Left ventricle myocardium superior (tissue), 1 donor: ENCODE measurements at regions not wholly inside any gene's neighbourhood (a gene's known extent, or its start where the extent isn't known, plus 50 kb on each side); places are given as distances from the start of the nearest gene placed in this dataset.
"Not testable (repeated sequence)": the region's sequence is repeated elsewhere in the genome, so short reads cannot be mapped to it uniquely, and the experiment has no call there.

Source experiments
- ATAC-seq: fragments of 200-7000 bp; cut with Tn5 transposase; one replicate; pipeline ENCODE4 v1.9.1; 2020; ENCODE audit warnings: mild to moderate bottlenecking, moderate library complexity
- DNase-seq: peaks from one replicate; pipeline ENCODE4 v3.0.0-alpha.2; 2020
- intact Hi-C: fragments of 100-400 bp; cut with micrococcal nuclease; formaldehyde crosslinking; loops from one replicate; pipeline ENCODE4 v1.11.0; 2022
- donor health status: DM: no; HTN: yes; CAD: no; lungs with severe emphysema.

DNA sequence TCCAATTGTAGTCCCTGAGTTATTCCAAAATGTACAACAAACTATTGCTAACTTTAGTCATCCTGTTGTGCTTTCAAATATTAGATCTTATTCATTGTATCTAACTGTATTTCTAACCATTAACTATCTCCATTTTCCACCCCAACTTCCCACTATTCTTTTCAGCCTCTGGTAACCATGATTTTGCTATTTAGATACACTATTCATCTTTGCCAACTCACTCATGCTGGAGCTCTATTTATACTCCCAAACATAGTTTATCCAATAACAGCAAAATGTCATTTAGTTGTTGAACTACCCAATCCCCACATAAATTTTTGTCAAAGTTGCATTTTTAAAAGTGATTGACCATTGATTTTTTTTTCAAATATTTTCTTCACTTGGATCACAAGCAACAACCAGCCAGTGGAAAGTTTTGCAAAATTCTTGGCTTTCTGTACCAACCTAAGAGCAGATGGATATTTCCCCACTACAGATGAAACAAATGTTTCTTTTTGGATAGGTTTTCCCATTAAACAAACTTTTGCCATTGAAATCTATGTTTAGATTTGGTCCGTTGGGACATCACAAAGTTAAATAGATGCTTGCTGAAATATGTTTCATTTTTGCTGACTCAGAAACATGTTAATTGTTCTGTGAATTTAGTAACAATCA, 866.0 kb downstream of the LTN1 start:
- ATAC-seq: peak; percentile 66
- no peak for DNase-seq
- intact Hi-C loops: no loop called here

DNA sequence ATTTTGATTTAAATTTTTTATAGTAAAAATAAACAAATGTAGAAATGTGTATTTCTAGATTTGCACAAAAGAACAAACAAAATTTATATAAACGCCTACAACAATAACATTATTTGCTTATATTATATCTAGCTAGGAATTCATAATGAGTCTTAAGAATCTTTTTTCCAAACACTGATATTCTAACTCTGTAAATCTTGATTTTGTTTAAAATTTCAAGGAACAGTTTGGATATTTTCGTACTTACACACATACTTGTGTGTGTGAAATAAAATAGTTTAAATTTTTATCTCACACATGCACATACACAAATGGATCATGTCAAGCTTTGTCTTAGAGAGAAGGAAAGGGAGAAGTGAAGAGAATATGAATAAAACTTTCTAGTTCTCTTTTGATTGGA, 868.1 kb downstream of the LTN1 start:
- DNase-seq: no peak
- intact Hi-C loops: no loop called here
- no peak for ATAC-seq

DNA sequence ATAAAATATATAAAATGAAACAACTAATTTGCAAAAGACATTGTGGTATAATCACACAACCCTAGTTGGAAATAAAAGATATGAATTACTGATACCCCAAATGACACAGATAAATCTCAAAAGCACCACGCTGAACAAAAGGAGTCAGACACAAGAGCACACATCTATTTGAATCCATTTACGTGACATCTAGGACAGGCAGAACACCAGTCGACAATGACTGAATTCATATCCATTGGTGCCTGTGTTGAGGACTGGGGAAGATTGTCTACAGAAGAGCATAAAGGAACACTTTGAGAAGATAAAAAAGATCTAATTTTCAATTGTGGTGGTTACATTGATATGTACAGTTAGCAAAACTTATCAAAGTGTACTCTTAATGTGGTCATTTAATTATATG, 874.1 kb downstream of the LTN1 start:
- intact Hi-C loops: no loop called here
- no peak for ATAC-seq
- no peak for DNase-seq

DNA sequence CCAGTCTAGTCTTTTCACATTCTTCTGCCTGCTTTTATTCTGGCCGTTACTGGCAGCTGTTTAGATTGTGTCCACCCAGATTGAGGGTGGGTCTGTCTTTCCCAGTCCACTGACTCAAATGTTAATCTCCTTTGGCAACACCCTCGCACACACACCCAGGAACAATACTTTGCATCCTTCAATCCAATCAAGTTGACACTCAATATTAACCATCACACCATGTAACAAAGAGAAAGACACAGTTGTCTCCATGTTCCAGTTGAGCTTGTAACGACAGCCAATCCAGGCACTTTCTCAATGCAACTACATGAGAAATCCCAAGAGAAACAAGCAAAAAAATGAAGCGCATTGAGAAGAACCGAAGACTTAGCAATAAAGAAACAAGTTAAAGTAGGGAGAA, 877.7 kb downstream of the LTN1 start:
- DNase-seq, intact Hi-C loops, ATAC-seq: not testable (repeated sequence)

GRCh38 chr21:28113718-28114117, 879.0 kb downstream of the LTN1 start:
- no peak for ATAC-seq
- DNase-seq: no peak
- intact Hi-C loops: no loop called here

- intact Hi-C loops: no loop called here
- DNase-seq (no peak), ATAC-seq (no peak)
Measured at GRCh38 chr21:28112511-28112910, 880.2 kb downstream of the LTN1 start.

- intact Hi-C loops: no loop called here
- DNase-seq: peak; percentile 46
- ATAC-seq: peak; percentile 100
Measured at GRCh38 chr21:28111151-28111619, 881.5 kb downstream of the LTN1 start.

DNA sequence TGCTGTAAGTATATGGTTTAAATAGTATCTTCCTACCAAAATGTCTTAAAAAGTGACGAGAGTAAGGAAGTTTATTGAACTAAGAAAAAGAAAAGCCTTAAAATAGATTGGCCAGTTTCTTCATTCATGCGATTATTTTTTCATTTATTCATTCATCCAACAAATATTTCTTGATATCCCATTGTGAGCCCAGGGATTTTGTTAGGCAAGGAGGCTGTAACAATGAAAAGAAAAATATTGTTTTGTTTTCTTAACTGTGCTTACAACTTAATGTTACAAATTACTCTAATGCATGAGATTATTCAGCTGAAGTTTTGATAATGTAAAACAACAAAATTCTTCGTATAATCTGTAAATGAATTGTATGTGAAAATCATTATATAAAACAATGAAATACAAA, 882.0 kb downstream of the LTN1 start:
- intact Hi-C loops: no loop called here
- DNase-seq: no peak
- no peak for ATAC-seq

GRCh38 chr21:28110074-28110473, 882.6 kb downstream of the LTN1 start:
- DNase-seq (no peak), ATAC-seq (no peak)
- intact Hi-C loops: no loop called here

DNA sequence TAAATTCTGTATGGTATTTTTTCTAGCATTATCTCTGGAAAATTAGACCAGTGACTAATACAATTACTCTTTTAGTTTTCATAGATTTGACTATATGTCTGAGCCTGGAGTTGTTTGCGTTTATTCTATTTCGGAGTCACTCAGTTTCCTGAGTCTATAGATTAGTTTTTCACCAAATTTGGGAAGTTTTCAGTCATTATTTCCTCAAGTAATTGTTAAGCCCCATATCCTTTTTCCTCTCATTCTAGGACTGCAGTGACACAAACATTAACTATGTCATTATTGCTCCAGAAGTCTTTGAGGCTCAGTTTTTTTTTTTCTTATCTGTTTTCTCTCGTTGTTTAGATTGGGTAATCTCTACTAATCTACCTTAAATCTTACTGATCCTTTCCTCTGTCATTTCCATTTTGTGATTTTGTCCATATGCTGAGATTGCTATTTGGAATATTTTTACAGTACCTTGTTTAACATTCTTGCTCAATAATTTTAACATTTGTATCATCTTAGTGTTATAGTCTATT, 886.2 kb downstream of the LTN1 start:
- DNase-seq (no peak), ATAC-seq (no peak)
- intact Hi-C loops: no loop called here

- DNase-seq: no peak
- ATAC-seq: peak; percentile 76
- intact Hi-C loops: no loop called here
Measured at GRCh38 chr21:28104346-28104745, 888.3 kb downstream of the LTN1 start.

DNA sequence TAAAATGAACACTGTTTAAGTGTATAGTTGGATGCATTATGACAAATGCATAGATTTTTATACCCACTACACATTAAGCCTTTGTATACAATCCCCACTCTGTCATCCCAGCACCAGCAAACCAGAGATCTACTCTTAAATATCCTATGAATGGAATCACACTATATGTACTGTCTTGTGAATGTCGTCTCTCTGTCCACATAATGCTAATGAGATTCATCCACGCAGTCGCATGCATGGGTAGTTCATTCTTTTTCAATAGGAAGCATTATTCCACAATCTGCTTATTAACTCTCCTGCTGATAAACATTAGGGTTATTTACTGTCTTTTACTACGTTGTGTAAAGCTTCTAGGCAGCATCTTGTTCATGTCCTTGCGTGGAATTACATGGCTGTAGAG, 892.3 kb downstream of the LTN1 start:
- ATAC-seq (no peak), DNase-seq (no peak)
- intact Hi-C loops: no loop called here

GRCh38 chr21:28099001-28099705, 893.5 kb downstream of the LTN1 start:
- peak; percentile 63 for DNase-seq
- peak; percentile 98 for ATAC-seq
- intact Hi-C loops: no loop called here

DNA sequence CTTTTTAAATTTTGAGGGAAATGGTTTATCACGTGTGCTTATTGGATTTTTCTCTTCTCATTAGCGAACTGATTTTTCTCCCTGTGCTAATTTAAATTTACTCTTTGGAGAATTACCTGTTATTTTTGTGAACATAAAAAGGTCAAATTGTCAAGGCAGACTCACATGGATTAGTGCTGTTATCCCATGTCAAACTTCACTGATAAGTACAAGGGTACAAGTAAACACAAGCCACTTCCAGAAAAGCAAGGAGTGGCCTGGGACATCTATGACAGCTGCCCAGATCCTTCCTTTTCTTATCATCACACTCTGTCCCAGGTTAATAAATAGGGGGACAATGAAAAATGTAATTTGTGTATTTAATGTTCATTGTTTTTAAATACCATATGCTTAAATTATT, 901.2 kb downstream of the LTN1 start:
- intact Hi-C loops: no loop called here
- ATAC-seq: peak; percentile 76
- DNase-seq: no peak

DNA sequence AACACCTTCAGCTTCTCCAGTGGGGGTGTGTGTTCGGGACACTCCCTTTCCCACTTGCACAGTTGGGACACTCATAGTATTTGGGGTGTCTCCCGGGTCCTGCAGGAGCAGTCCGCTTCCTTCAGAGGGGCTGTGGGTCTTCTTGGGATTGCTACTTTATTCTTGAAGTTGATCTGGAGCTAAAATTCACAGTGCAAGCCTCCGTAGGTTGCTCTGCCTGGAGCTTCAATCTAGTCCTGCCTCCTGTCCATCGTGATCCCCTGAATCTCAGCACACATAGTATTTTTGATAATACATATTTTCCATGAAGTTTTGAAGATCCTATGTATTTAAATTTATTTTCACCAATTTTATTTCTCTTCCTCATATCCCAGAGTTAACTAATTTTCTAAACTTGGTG, 902.1 kb downstream of the LTN1 start:
- intact Hi-C loops: no loop called here
- peak; percentile 55 for ATAC-seq
- DNase-seq: no peak

GRCh38 chr21:28089599-28090441, 902.9 kb downstream of the LTN1 start:
- intact Hi-C loops: no loop called here
- ATAC-seq (peak; percentile 87), DNase-seq (peak; percentile 76)

DNA sequence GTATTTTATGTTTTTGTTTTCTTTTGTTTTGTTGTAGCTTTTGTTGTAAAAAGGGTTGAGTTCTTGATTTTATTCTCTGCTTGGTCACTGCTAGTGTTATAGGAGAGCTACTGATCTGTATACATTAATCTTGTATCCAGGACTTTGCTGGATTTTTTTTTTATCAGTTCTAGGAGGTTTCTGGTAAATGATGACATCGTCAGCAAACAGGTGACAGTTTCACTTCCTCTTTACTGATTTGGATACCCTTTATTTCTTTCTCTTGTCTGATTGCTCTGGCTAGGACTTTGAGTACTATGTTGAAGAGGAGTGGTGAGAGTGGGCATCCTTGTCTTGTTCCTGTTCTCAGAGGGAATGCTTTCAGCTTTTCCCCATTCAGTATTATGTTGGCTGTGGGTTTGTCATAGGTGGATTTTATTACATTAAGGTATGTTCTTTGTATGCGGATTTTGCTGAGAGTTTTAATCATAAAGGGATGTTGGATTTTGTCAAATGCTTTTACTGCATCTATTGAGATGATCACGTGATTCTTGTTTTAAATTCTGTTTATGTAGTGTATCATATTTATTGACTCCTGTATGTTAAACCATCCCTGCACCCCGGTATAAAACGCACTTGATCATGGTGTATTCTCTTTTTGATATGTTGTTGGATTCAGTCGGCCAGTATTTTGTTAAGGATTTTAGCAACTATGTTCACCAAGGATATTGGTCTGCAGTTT, 905.7 kb downstream of the LTN1 start:
- ATAC-seq (no peak), DNase-seq (no peak)
- intact Hi-C loops: no loop called here

DNA sequence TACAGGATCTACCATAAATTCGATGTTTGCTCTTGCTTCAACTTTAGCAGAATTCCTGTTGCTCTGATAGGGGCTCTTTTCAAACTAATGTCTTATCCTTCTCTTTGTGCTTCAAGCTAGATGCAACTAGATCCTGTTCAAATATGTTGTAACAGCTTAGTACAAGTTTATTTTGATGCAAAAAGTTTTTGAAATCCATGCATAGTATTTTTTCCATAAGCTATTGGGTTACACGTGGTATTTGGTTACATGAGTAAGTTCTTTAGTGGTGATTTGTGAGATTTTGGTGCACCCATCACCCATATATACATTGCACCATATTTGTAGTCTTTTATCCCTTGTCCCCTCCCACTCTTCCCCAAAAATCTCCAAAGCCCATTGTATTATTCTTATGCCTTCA, 907.7 kb downstream of the LTN1 start:
- intact Hi-C loops: no loop called here
- ATAC-seq (no peak), DNase-seq (no peak)

DNA sequence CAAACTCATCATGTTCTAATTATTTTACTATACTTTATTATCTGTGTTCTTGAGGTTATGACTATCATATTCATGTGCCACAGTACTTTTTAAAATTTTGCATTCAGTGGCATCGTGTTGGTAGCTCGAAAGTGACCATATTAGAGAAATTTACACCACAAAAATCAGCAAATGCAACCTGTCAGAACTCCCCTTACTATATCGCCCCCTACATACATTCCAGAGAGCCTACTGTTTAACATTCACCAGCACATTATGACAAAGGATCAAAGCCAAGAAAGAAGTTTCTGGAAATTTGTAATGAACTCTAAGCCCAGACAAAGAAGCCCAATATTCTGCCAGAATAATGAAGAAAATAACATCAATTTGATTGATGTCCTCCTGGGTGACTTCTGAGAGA, 909.3 kb downstream of the LTN1 start:
- intact Hi-C loops: no loop called here
- DNase-seq (no peak), ATAC-seq (no peak)
